ENCODE measurements at regions not wholly inside any gene's neighbourhood (a gene's known extent, or its start where the extent isn't known, plus 50 kb on each side); places are given as distances from the start of the nearest gene placed in this dataset.

GRCh38 chr10:71127773-71128172, 84.6 kb upstream of the UNC5B start:
- no peak for TF ChIP-seq CTCF (conservative IDR thresholded peaks at IDR 0.05)
- H3K27ac ChIP-seq = peak overlapping the region; percentile 62

DNA sequence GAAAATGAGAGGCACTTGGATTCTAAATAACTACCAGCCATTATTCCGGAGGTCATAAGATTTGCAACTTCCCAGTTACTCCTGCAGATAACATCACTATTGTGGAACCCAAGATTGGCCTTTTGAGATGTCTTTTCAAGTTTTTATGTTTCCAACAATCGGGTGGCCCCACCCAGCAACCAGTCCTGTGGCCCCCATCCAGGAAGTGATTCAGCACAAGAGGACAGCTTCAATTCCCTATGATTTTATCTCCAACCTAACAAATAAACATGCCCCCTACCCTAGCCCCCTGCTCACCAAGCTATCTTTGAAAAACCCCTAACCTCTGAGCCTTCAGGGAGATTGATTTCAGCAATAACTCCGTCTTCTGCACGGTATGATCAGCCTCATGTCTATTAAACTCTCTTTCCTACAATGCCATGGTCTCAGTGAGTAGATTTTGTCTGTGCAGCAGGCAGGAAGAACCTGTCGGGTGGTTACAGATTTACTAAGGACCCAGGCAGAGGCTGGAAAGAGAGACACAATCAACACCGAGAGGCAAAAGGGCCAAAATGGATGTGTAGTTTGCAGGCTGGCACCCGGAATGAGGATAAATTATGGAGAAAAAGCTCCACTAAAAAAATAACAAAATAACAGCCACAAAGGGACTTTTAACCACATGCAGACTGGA, 83.9 kb upstream of the UNC5B start:
- TF ChIP-seq CTCF (conservative IDR thresholded peaks at IDR 0.05) = no peak
- H3K27ac ChIP-seq = peak overlapping the region; percentile 62

GRCh38 chr10:71131096-71131495, 81.3 kb upstream of the UNC5B start:
- no peak overlapping the region for H3K27ac ChIP-seq
- TF ChIP-seq CTCF (conservative IDR thresholded peaks at IDR 0.05) = no peak

- no peak overlapping the region for H3K27ac ChIP-seq
- TF ChIP-seq CTCF (conservative IDR thresholded peaks at IDR 0.05) = no peak
Measured at GRCh38 chr10:71131508-71132088, 80.8 kb upstream of the UNC5B start.

DNA sequence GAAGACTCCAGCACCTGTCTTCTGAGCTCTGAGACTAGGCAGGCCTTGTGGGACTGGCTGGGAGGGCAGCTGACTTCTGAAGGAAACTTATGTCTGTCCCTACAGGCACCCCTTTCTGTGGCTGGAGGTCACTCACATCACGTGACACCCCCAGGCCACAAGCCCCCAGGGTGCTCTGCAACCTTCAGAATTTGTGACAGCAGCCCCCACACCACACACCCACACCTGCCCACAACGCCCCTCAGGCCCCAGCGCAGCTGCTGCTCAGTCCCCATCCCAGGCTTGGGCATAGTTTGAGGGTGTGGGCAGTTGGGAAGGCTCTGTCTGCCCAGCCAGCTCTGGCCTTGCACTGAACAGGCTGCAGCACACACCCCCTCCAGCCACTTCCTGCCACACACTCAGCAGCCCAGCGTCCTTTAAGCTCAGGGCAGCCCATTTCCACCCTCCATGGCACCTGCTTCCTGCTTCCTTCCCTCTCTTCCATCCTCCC, 80.0 kb upstream of the UNC5B start:
- no peak overlapping the region for H3K27ac ChIP-seq
- TF ChIP-seq CTCF (conservative IDR thresholded peaks at IDR 0.05) = no peak

GRCh38 chr10:71133710-71134686, 78.4 kb upstream of the UNC5B start:
- H3K27ac ChIP-seq = peak overlapping the region; percentile 66
- no peak for TF ChIP-seq CTCF (conservative IDR thresholded peaks at IDR 0.05)

GRCh38 chr10:71134732-71135211, 77.6 kb upstream of the UNC5B start:
- H3K27ac ChIP-seq = peak overlapping the region; percentile 66
- TF ChIP-seq CTCF (conservative IDR thresholded peaks at IDR 0.05) = peak; percentile 44
